Panc1 (cell line): ENCODE measurements at regions not wholly inside any gene's neighbourhood (a gene's known extent, or its start where the extent isn't known, plus 50 kb on each side); places are given as distances from the start of the nearest gene placed in this dataset.

ENCODE experiments used
- ATAC-seq: fragments of 200-7000 bp; cut with Tn5 transposase; 2 replicates; pipeline ENCODE4 v1.9.1; 2020; ENCODE audit warnings: mild to moderate bottlenecking, moderate library complexity
- BruUV-seq: library from RNA; stranded (reverse); fragments of 400-500 nt; replicated peaks from 2 replicates; lab custom pipeline; 2021; lab: Mats Ljungman, UMichigan
- CTCF ChIA-PET: fragments of 300-600 bp; sonication (Branson Sonifier 250); formaldehyde crosslinking; loops from one replicate; lab custom pipeline; 2022; ENCODE audit warnings: antibody characterized with exemption; lab: Charles Lee
- POLR2A ChIA-PET: fragments of 300-600 bp; sonication (Branson Sonifier 250); formaldehyde crosslinking; loops from one replicate; lab custom pipeline; 2022; ENCODE audit warnings: antibody characterized with exemption; lab: Charles Lee
- DNase-seq: peaks from one replicate; pipeline ENCODE4 v3.0.0-alpha.2; 2010; ENCODE audit warnings: low read depth, low spot score
- H3K27ac ChIP-seq: 2 replicates; pipeline ENCODE4 v1.5.1; 2011; ENCODE audit warnings: mild to moderate bottlenecking, low read length, inconsistent platforms
- H3K27me3 ChIP-seq: fragments of 200-500 bp; sonication (Bioruptor generic); 2 replicates; pipeline ENCODE4 v1.6.0; 2014; ENCODE audit warnings: low read length, inconsistent platforms; ENCODE audit not compliant: control insufficient read depth, insufficient read depth
- H3K36me3 ChIP-seq: fragments of 200-500 bp; sonication (Bioruptor generic); 2 replicates; pipeline ENCODE4 v1.5.1; 2014; ENCODE audit warnings: inconsistent platforms, mild to moderate bottlenecking, low read length, moderate library complexity; ENCODE audit not compliant: control insufficient read depth, insufficient read depth
- H3K4me1 ChIP-seq: 2 replicates; pipeline ENCODE4 v1.5.1; 2011; ENCODE audit warnings: inconsistent platforms, mild to moderate bottlenecking, low read length, moderate library complexity; ENCODE audit not compliant: control insufficient read depth, insufficient read depth
- H3K4me3 ChIP-seq, 2 experiments: 2 replicates each; pipeline ENCODE4 v1.5.1; 2011 to 2012; ENCODE audit warnings: low read depth in 2 of 2, low read length in 2 of 2, mild to moderate bottlenecking in 2 of 2, inconsistent platforms in 1 of 2, moderate library complexity in 1 of 2
- H3K9me3 ChIP-seq: fragments of 200-500 bp; sonication (Bioruptor generic); 2 replicates; pipeline ENCODE4 v1.5.1; 2014; ENCODE audit warnings: low read depth, mild to moderate bottlenecking, inconsistent platforms, low read length, moderate library complexity; ENCODE audit not compliant: control insufficient read depth, insufficient read depth
- POLR2AphosphoS5 ChIP-seq: IDR thresholded peaks from 2 replicates; pipeline ENCODE4 v1.6.1; 2012; ENCODE audit warnings: mild to moderate bottlenecking, low read depth, low read length, moderate library complexity
- SIN3A ChIP-seq: IDR thresholded peaks from 2 replicates; pipeline ENCODE4 v1.6.1; 2012; ENCODE audit warnings: low read depth, mild to moderate bottlenecking, low read length, moderate library complexity, borderline replicate concordance; ENCODE audit not compliant: insufficient read depth
- TCF7L2 ChIP-seq: IDR thresholded peaks from 2 replicates; pipeline ENCODE4 v1.6.1; 2011; ENCODE audit warnings: mild to moderate bottlenecking, low read depth, low read length, inconsistent platforms
- in situ Hi-C: cut with HindIII; loops from 2 replicates; pipeline ENCODE4 v1.10.0; 2016; ENCODE audit warnings: low sequenced_read_pairs, low pct_unique_long_range_greater_than_20kb
- intact Hi-C: fragments of 100-400 bp; cut with micrococcal nuclease; formaldehyde crosslinking; loops from one replicate; pipeline ENCODE4 v1.10.0; 2022; ENCODE audit not compliant: unreplicated experiment
- TF ChIP-seq, protein P1 (sequence below): fragments of 450-650 bp; IDR thresholded peaks from 2 replicates; pipeline ENCODE4 v1.5.1; 2017; ENCODE audit warnings: mild to moderate bottlenecking
- TF ChIP-seq, protein P2 (sequence below), 2 experiments: IDR thresholded peaks; 2 replicates each; pipeline ENCODE4 v1.6.1; 2011 to 2012; ENCODE audit warnings: low read depth in 2 of 2, control low read depth in 1 of 2, low read length in 1 of 2, mild to moderate bottlenecking in 1 of 2, moderate library complexity in 1 of 2; ENCODE audit not compliant: insufficient read depth in 1 of 2

DNA sequence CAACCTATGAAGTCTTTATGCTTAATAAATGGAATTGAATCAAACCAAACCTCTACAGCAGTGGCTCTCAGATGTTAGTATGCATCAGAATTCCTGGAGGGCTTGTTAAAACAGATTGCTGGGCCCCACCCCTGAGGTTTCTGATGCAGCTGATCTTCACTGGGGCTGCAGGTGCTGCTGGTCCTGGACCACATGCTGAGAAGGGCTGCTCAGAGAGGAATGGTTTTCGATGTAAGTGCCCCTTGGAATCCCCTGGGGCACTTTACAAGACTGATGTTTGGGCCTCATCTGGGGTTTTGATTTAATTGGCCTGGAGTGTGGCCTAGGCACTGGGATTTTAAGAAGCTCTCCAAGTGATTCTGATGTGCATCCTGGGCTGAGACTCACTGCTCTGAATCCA, 403.8 kb upstream of the HS6ST1 start:
- Histone ChIP-seq H3K4me1 (no peaks in the 10 kb centered on the region), H3K36me3 (no peaks in the 10 kb centered on the region), H3K4me3 (no peak overlapping the region), H3K27me3 (peaks cover 3% of the 10 kb centered on the region; the same call in 1 of the 2 replicates), H3K27ac (no peak overlapping the region), H3K9me3 (no peaks in the 10 kb centered on the region)
- in situ Hi-C loops, result no loop called here
- no TSS peak for BruUV-seq
- intact Hi-C loops, result no loop called here
- TF ChIP-seq, protein P1, sequence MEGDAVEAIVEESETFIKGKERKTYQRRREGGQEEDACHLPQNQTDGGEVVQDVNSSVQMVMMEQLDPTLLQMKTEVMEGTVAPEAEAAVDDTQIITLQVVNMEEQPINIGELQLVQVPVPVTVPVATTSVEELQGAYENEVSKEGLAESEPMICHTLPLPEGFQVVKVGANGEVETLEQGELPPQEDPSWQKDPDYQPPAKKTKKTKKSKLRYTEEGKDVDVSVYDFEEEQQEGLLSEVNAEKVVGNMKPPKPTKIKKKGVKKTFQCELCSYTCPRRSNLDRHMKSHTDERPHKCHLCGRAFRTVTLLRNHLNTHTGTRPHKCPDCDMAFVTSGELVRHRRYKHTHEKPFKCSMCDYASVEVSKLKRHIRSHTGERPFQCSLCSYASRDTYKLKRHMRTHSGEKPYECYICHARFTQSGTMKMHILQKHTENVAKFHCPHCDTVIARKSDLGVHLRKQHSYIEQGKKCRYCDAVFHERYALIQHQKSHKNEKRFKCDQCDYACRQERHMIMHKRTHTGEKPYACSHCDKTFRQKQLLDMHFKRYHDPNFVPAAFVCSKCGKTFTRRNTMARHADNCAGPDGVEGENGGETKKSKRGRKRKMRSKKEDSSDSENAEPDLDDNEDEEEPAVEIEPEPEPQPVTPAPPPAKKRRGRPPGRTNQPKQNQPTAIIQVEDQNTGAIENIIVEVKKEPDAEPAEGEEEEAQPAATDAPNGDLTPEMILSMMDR, result no peak
- POLR2A ChIA-PET, result no interaction called here
- DNase-seq, result no peak
- no peak for ATAC-seq
- CTCF ChIA-PET, result no interaction called here

DNA sequence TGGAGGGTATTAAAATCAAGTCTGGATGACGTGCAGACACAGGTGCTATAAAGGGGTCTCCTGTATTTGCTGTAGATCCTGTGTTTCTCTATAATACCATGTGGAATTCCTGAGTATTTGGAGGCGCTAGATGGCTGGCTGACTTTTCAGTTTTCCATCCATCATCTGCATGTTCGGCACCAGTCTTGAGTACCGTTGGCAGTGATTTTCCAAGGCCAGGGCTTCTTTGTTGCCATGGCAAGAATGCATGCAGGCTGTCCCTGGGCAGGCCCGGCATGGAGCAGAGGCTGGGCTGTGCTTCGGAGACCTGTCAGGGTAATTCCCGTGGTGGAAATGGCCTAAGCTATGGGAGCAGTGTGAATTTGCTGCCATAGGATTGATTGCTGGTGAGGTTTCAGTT, 405.9 kb upstream of the HS6ST1 start:
- CTCF ChIA-PET, result no interaction called here
- in situ Hi-C loops (no loop called here), intact Hi-C loops (no loop called here)
- Histone ChIP-seq H3K36me3 (no peaks in the 10 kb centered on the region), H3K27ac (no peak overlapping the region), H3K9me3 (peaks cover 6% of the 10 kb centered on the region; the same call in 1 of the 2 replicates), H3K4me3 (no peak overlapping the region), H3K27me3 (0 out of 2 replicates have a peak, but pooled peaks cover 2% of the 10 kb centered on the region), H3K4me1 (no peaks in the 10 kb centered on the region)
- POLR2A ChIA-PET, result no interaction called here
- DNase-seq (no peak), ATAC-seq (no peak)
- BruUV-seq, result no TSS peak
- TF ChIP-seq POLR2AphosphoS5 (no peak), SIN3A (no peak), TCF7L2 (no peak)
- TF ChIP-seq, protein P2, sequence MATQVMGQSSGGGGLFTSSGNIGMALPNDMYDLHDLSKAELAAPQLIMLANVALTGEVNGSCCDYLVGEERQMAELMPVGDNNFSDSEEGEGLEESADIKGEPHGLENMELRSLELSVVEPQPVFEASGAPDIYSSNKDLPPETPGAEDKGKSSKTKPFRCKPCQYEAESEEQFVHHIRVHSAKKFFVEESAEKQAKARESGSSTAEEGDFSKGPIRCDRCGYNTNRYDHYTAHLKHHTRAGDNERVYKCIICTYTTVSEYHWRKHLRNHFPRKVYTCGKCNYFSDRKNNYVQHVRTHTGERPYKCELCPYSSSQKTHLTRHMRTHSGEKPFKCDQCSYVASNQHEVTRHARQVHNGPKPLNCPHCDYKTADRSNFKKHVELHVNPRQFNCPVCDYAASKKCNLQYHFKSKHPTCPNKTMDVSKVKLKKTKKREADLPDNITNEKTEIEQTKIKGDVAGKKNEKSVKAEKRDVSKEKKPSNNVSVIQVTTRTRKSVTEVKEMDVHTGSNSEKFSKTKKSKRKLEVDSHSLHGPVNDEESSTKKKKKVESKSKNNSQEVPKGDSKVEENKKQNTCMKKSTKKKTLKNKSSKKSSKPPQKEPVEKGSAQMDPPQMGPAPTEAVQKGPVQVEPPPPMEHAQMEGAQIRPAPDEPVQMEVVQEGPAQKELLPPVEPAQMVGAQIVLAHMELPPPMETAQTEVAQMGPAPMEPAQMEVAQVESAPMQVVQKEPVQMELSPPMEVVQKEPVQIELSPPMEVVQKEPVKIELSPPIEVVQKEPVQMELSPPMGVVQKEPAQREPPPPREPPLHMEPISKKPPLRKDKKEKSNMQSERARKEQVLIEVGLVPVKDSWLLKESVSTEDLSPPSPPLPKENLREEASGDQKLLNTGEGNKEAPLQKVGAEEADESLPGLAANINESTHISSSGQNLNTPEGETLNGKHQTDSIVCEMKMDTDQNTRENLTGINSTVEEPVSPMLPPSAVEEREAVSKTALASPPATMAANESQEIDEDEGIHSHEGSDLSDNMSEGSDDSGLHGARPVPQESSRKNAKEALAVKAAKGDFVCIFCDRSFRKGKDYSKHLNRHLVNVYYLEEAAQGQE (IDR thresholded peaks at IDR 0.05; ENCODE audit: insufficient read depth in 1 of 2, low read depth in 2 of 2, low read length in 1 of 2), result no peak
- TF ChIP-seq, protein P1, result no peak

- H3K9me3 ChIP-seq, result peaks cover 6% of the 10 kb centered on the region; the same call in 1 of the 2 replicates
- in situ Hi-C loops, result no loop called here
Measured at GRCh38 chr2:128724972-128725371, 406.3 kb upstream of the HS6ST1 start.

More at GRCh38 chr2:128724972-128725371, 406.3 kb upstream of the HS6ST1 start:
- H3K4me3 ChIP-seq, result no peak overlapping the region
- POLR2A ChIA-PET, result no interaction called here
- TF ChIP-seq POLR2AphosphoS5 (no peak), SIN3A (no peak), TCF7L2 (no peak)
- TF ChIP-seq, protein P2 (IDR thresholded peaks at IDR 0.05; ENCODE audit: insufficient read depth in 1 of 2, low read depth in 2 of 2, low read length in 1 of 2), result no peak
- TF ChIP-seq, protein P1, result no peak
- DNase-seq (no peak), ATAC-seq (no peak)
- no TSS peak for BruUV-seq
- no peaks in the 10 kb centered on the region for H3K4me1 ChIP-seq
- no peaks in the 10 kb centered on the region for H3K36me3 ChIP-seq
- intact Hi-C loops, result no loop called here
- H3K27ac ChIP-seq, result no peak overlapping the region
- CTCF ChIA-PET, result no interaction called here
- 0 out of 2 replicates have a peak, but pooled peaks cover 2% of the 10 kb centered on the region for H3K27me3 ChIP-seq
